C4-2B (cell line): ENCODE measurements at regions not wholly inside any gene's neighbourhood (a gene's known extent, or its start where the extent isn't known, plus 50 kb on each side); places are given as distances from the start of the nearest gene placed in this dataset.
A peak's percentile ranks its signal among the peaks of the same experiment; 100 is the strongest.

Experiments used
- H3K27ac ChIP-seq: fragments of 450-650 bp; 2 replicates; pipeline ENCODE4 v1.5.1; 2017
- ZFX ChIP-seq: fragments of 450-650 bp; IDR thresholded peaks from 2 replicates; pipeline ENCODE4 v1.6.1; 2017
- TF ChIP-seq, protein P1 (sequence below): fragments of 450-650 bp; conservative IDR thresholded peaks from 2 replicates; pipeline ENCODE4 v1.5.1; 2017; ENCODE audit warnings: mild to moderate bottlenecking

DNA sequence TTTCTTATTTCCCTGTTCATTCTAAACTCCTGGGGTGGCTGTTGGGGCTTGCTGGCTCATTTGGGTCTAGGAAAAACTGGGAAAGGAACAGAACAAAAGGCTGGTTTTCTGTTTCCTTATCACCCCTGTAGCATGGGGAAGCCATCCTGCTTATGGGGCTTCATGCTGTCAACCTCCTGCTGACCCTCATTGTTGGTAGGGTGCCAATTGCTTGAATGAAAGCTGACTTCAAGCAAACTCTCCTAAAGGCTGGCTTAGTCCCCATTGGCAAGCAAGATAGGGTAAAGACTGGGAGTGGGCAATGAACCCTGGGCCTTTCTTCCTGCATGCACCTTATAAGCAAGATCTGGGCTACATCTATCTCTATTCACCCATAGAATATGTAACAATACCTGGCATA lies 511.6 kb downstream of the DMAC1 start:
- TF ChIP-seq, protein P1, sequence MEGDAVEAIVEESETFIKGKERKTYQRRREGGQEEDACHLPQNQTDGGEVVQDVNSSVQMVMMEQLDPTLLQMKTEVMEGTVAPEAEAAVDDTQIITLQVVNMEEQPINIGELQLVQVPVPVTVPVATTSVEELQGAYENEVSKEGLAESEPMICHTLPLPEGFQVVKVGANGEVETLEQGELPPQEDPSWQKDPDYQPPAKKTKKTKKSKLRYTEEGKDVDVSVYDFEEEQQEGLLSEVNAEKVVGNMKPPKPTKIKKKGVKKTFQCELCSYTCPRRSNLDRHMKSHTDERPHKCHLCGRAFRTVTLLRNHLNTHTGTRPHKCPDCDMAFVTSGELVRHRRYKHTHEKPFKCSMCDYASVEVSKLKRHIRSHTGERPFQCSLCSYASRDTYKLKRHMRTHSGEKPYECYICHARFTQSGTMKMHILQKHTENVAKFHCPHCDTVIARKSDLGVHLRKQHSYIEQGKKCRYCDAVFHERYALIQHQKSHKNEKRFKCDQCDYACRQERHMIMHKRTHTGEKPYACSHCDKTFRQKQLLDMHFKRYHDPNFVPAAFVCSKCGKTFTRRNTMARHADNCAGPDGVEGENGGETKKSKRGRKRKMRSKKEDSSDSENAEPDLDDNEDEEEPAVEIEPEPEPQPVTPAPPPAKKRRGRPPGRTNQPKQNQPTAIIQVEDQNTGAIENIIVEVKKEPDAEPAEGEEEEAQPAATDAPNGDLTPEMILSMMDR = no peak
- no peak for TF ChIP-seq ZFX
- H3K27ac ChIP-seq = no peak overlapping the region

GRCh38 chr9:7287065-7287464 lies 512.5 kb downstream of the DMAC1 start:
- H3K27ac ChIP-seq = no peak overlapping the region
- no peak for TF ChIP-seq ZFX
- TF ChIP-seq, protein P1 = no peak

DNA sequence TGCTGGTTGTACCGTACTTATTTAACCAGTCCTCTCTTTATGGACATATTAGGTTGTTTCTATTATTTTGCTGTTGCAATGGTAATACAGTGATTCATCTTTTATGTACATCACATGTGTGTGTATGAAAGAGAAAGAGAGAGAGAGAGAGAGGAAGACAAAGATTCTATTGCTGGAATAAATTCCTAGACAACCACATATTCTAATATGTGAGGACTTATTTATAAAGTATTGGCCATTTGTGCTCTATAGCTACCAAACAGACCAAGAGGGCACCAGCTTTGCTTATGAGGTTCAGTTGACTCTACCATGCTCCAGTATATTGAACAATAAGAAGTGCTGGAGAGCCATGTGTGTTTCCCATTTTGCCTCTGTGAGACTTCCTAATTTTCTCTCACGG lies 513.5 kb downstream of the DMAC1 start:
- TF ChIP-seq ZFX = no peak
- TF ChIP-seq, protein P1 = no peak
- no peak overlapping the region for H3K27ac ChIP-seq

- no peak for TF ChIP-seq ZFX
- TF ChIP-seq, protein P1 = no peak
Measured at GRCh38 chr9:7285199-7285598, 514.4 kb downstream of the DMAC1 start.

DNA sequence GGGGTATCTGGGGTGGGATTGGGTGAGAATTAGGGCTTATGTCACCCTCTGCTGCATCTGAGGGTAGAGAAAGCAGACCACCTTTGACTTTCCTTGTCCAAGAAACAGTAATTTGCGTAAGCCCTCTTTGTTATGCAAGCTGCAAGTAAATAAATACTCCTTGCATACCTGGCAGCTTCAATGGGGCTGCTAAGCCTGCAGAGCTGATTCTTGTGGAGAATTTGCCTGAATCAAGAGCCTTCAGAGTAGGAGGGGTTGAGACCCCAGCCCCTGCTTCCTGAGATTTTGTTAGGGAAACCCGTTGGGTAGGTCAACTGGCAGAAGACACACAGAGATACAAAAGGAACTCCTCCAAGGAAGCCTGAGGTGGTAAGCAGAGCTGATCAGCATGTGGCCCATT lies 515.1 kb downstream of the DMAC1 start:
- TF ChIP-seq ZFX = no peak
- TF ChIP-seq, protein P1 = no peak
- no peak overlapping the region for H3K27ac ChIP-seq

More at GRCh38 chr9:7285199-7285598, 514.4 kb downstream of the DMAC1 start:
- no peak overlapping the region for H3K27ac ChIP-seq

GRCh38 chr9:7284117-7284516 lies 515.5 kb downstream of the DMAC1 start:
- H3K27ac ChIP-seq = no peak overlapping the region
- TF ChIP-seq ZFX = no peak
- TF ChIP-seq, protein P1 = no peak

- TF ChIP-seq ZFX = no peak
- TF ChIP-seq, protein P1 = peak; percentile 63
- no peak overlapping the region for H3K27ac ChIP-seq
Measured at GRCh38 chr9:7273575-7273974, 515.8 kb downstream of the KDM4C start.
